GM18858 (cell line): ENCODE measurements at regions not wholly inside any gene's neighbourhood (a gene's known extent, or its start where the extent isn't known, plus 50 kb on each side); places are given as distances from the start of the nearest gene placed in this dataset.

Source experiments
- ATAC-seq: cut with Tn5 transposase; IDR thresholded peaks from one replicate; pipeline ENCODE4 v1.9.1; 2021; ENCODE audit not compliant: unreplicated experiment

DNA sequence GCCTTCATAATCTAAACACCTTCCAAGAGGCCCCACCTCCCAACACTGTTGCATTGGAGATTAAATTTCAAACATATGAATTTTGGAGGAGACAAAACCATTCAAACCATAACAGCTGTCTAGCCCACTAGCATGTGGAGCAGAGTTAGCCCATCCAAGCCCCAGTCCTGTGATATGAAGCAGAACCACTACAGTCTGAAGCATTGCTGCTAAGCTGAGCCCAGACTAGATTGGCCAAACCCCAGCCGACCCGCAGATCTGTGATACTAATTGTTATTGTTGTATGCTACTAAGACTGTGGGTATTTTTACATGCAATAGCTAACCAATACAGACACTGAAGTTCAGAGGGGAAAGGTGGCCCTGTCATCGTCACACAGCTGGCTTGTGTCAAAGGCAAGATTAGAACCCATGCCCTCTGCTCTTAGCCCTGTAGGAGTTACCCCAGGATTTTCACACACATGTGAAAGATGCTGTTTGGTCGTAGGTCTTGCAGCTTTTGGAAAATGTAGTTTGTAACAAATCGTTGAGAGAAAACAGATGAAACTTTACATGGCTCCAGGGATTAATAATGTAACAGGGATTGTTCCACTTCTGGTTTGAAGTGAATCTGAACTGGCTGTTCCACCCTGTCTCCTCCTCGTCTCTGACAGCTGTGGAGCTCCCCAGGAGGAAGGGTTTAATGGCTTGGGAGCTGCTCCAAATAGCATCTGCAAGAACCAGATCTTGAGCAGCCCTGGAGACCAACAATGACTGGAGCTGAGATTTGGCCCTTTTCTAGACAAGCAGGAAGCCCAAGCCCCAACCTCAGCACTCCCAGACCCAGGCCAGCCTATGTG is 517.5 kb downstream of the MID1IP1 start:
- no peak for ATAC-seq

DNA sequence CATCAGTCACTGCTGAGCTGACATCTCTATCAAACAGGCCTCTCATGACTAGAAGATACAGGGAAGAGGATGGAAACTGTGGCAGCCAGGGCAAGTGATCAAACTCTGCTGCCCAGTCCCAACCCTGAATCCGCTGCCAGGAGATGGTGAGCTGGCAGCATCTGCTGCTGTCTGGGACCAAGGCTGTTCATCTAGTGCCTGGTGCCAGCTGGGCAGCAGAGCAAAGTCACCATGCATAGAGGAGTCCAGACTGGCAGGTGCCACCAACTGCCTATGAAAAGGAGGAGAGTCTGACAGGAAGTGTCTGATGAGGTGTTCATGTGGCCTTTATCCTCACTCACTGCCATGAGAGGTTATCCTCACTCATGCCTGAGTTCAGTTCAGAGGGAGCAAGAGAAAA is 518.9 kb downstream of the MID1IP1 start:
- ATAC-seq = no peak

DNA sequence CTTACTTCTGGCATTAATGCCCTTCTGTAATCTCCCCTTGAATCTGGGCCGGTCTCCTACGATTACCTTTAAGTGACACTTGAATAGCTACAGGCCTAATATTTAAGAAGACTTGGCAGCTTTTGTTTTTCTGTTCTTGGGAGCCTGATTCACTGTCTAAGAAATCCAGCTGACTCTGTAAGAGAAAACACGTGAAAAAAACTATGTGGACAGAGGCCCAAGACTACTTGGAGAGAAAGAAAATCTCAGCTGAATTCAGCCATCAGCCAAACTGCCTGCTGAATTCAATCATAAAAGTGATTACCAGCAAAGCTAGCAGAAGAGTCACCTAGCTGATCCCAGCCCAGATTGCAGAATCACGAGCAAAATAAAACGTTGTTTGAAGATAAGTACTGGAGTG is 521.2 kb downstream of the MID1IP1 start:
- ATAC-seq = no peak

DNA sequence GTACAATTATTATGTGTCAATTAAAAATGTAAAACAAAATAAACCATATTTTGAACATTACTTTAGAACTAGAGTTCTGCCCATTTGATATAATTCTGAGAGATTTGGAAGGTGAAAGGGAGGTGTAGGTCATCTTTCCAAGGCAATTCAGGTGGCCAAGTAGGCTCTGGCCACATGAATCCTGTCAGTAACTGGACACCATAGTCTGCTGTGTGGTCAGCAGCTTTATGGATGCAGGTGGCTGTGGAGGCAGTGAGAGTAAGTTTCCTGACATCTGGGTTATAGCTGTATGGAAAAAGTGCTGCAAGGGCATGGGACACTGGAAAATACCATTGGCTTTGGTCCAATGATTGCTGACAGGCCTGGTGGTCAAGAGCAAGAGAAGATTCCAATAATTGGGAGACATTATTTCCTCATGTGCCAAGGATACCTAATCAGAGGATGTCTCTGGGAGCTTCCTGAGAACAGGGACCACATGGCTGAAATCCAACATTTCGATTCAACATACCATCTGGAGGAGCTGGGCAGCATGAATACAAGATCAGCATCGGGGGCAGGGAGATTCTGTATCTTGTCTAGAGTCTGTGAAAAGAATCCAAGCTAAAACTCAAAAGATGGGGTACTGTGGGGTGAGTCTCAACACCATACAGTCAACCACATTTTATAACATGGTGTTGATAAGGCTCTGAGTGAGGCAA is 523.1 kb downstream of the MID1IP1 start:
- ATAC-seq = no peak

DNA sequence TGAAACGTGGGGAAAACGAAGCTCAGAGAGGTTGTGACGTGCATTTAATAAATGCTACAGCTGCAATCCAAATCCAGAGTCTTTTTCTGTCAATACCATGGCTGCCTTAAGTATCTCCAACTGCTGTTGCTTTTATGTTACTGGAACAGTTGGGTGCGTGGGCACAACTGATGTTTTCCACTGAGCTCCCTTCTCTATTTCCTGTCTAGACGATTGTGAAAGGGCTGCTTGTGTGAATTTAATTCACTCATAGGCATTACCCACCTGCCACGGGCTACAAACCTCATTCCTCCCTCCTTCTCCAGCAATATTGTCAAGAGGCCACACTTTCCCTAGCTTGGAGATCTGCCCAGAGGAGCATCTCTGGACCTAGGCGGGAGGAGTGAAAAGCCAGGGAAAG is 526.0 kb downstream of the MID1IP1 start:
- ATAC-seq = no peak

DNA sequence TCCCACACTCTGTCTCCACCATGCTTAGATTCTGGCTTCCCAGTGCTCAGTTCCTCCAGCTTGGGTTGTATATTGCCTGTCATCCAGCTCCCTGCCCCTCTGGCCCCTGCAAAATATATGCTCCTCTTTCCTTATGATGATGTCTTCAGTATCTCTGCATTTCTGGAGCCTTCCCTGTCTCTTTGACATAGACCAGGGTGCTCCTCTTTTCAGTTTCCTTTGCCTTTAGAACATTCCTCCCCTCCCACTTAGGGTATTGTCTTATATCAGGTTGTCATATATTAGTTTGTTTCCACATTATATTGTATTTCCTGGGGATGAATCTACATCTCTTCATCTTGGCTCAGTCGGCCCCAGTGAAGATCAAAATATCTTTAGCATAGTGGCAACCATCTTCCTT is 526.4 kb downstream of the MID1IP1 start:
- ATAC-seq = no peak

DNA sequence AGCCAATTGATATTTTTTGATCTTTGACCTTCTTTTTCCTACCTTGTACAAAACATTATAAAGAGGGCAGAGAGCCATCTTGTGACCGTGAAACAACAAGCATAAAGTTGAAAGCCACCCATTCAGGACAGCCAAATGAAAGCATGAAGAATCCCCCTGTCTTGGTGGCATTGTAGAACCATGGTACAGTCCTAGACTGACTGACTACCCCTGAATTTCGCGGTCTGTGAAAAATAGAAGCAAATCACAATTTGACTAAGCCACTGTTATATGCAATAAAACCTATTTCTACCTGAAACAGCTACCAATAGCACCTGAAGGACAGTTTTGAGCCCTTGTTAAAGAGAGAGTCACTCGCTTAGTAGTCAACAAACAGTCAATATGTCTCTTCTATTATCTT is 527.4 kb downstream of the MID1IP1 start:
- no peak for ATAC-seq

DNA sequence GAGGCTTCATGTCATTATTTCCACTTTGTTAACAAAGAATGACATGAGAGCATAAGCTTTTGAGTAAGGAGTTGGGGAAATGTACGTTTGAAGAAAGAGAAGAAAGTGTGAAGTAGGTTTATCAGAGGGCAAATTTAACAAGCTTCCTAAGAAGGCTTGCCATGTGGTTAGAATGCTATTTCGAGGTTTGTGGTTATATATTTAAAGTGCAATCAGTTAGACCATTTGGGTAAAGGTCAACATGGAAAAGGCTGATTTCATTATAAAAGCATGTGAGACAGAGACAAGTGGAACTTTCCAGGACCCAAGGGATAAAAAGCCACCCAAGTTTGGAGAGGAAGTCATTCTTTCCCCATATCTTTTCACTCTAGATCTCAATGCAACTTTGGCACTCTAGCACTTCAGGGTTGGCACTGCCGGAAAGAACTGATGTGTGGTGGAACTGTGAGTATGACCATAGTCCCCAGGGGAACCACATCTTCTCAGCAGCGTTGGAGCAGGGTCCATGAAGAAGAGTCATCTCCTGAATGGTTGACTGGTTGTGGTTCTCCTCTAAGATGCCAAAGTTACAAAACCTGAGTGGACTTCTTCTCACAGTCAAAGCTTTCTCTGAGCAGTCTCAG is 529.9 kb downstream of the MID1IP1 start:
- ATAC-seq = peak; percentile 63

DNA sequence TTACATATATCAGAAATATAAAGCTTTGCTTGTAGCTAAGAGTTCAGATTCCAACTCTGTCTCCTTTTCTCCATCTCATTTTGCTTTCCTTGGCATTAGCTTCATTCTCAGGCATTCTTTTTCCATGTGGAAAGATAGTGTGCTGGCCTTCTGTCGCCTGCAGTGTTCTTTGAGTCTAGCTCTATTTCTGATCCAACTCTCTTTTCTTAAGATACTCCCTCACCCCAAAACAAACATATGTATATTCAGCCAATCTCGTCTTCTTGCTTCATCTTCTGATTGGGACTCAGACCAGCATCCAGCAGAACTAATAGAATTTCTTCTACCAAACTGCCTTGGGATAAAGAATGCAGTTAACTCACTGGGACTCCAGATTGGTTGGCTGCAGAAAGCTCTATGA is 532.2 kb downstream of the MID1IP1 start:
- no peak for ATAC-seq

DNA sequence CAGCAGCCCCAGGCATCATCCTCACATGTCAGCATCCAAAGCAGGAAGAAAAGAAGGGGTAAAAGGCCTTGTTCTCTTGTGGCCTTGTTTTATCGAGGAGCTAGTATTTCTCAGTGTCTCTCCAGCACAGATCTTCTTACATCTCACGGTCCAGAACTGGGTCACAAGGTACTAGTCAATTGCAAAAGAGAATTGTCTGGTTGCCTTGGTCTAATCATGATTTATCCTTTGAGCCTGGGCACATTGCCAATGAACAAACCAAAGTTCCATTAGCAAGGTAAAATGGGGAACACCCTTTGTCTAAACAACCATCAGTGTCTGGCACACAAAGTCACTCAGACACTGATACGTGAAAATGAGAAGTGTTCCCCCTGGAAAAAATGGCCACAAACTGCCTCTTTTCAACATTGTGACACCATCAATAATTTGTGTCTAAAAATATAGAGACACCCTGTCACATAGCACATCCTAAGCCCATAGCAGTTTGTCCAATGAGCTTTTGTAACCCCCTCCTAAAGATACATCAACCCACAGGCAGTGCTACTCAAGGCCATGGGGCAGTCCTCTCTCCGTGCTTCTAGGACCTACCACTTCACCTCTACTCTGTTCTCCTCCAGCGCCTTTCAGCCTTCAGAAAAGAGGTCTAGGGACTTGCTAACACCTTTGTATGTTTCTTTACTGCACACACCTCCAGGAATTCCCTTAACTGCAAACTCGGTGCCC is 534.4 kb downstream of the MID1IP1 start:
- ATAC-seq = no peak

DNA sequence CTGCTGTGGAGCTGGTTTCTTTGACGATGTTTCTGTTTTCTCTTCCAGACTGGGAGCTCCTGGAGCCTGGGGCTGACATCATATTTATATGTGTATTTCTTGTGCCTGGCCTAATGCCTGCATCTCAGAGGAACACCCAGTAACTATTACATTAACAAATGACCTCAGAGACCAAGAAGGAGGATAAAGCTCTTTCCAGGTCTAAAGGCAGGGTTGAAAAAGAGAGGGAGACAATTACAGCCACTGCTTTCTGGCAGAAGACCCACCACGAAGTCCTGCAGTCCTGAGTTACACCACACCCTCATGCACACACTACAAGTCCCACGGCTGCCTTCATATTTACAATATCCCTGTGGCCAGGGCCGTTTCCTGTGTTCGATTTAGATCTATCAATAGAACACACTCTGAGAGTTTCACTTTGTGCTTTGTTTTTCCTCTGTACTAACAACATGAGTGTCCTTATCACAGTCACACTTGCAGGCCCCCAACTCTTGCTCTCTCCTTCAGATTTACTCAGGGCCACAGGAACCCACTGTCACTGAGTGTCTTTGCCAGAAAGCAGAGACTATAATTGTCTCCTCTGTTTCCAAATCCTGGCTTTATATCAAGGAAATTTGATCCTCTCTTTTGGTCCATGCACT is 535.5 kb downstream of the MID1IP1 start:
- peak; percentile 76 for ATAC-seq

DNA sequence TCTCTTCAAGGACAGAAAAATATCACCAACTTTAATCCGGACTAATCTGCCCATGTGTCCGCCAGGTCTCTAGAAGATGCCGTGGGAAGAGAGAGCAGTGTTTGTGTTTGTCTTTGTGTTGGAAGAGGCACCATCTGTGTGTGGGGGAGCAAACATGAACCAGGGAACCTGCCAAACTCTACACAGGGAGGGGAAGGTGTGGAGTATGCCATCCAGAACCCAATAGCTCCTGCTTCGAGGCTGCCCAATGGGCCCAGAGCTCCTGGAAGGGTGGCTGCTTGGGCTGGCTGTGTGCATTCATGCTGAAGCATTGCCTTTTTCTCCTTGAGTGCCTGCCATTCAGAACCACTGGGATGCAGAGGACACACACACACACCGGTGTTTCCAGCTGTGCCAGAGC is 536.2 kb downstream of the MID1IP1 start:
- no peak for ATAC-seq

DNA sequence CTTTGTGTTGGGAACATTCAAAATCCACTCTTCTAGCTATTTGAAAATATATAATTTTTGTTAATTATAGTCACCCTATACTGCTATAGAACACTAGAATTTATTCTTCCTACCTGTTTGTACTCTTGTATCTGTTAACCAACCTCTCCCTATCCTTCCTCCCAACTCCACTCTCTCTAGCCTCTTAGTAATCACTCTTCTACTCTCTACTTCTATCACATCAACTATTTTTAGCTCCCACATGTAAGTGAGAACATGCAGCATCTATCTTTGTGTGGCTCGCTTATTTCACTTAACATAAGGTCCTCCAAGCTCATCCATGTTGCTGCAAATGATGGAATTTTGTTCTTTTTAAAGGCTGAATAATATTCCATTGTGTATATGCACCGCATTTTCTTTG is 537.3 kb downstream of the MID1IP1 start:
- no peak for ATAC-seq

DNA sequence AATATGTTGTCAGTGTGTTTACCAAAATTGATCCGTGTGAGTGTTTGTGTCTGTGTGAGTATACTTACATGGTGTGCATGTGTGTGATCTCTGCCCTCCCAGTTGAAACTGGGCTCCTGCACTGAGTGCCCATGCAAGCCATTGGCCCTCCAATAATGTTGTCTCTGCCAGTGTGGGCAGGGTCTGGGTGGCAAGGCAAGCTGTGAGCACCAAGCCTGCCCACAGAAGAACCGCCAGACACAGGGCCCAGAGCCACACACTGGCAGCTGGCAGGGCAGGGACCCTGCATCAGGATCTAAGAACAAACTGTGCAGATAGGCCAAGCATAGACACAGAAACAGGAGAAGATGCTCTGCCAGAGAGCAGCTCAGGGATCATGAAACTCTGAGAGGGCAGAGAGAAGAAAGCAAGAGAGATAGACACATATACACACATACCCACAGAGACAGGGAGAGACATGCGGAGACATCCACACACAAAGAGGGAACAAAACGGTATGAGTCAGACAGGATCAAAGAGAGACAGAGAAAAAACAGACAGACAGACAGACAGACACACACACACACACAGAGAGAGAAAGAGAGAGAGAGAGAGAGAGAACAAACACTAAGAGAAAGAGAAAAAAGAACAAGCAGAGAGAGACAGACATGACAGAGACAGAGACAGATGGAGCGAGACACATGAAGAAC is 555.0 kb downstream of the MID1IP1 start:
- ATAC-seq = no peak

DNA sequence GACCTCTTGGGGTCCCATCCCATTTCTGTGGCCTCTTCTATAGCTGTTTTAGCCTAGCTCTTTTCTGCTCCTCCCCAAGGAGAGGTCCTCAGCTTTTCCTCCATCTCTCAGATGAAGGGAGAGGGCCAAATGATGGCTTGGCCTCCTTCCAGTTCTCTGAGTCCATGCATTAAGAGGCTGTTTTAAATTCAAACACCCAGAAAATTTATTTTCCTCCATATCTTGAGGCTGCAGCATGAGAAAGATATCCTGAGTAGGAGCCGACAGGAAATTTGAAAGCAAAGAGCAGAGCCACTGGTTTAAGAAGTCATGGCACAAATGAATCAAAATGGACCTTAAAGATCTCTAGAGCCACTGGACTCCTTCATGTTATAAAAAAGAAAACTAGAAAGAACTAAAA is 558.8 kb downstream of the MID1IP1 start:
- ATAC-seq = no peak

DNA sequence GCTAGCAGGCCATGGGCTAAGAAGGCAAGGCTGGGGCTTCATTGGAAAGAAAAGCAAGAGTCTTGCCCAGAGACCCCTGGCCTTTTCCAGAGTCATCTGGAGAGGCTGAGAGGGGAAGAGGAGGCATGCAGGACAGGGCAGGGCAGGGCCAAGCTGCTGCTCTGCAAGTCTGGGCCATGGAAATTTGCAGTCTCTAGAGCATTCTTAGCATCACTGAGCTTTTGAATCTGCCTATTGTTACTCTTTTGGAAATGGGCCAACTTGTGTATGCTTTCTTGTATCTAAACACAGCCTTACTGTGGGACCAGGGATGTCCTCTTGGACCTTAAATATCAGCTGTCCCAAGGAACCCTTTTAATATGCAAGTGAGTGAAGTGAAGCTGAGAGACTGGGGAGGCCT is 560.5 kb downstream of the MID1IP1 start:
- no peak for ATAC-seq

DNA sequence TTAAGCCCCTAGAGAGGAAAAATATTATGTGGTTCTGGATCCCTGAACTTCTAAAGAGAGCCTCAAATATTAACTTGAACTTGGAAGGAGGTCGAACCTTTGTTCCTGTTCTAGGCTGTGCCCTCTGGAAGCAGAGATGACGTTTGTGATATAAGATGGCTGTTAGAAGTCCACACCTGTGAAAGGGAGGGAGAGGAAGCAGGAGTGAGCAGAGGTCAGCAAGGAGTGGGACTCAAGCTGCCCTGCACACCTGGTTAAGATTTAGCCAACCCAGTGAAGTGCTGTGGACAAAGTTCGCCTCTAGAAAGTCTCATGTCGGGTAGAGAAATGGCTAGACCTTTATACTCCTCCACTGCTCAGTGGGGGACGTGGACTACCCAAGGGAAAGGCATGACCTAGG is 566.2 kb downstream of the MID1IP1 start:
- ATAC-seq = no peak

DNA sequence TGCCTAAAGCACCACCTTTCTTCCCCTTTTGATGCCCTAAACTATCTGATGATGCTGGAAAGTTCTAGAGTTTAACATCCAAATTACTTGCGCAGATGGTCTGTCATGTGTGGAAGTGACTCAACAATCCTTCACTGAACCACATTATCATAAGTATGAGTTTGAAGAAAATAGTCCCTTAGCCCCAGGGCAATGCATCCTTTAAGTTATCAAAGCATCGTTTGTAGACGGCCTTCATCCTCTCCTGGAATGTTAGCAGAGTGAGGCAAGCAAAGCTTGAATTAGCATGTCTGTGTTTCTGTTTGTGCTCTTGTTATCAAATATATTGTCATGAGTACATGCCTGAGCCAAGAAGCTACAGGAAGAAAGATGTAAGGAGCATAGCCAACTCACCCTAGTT is 570.9 kb downstream of the MID1IP1 start:
- ATAC-seq = no peak

DNA sequence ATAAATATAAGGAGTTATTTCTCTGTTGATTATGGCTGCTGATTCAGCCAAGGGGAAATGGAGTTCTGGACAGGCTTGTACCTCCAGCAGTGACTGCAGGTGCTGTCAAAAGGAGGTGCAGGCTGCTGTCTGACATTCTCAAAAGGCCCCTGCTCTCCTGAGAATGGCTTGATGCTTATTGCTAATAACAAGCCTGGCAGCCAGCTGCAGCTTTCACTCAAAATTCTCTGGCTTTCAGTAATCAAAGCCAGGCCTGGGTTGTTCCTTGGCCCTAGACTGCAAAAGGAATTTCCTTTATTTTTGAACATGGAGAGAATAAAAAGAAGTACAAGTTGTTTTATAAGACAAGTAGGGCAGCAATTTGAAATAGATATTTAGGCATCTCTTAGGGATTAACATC is 575.9 kb downstream of the MID1IP1 start:
- no peak for ATAC-seq

DNA sequence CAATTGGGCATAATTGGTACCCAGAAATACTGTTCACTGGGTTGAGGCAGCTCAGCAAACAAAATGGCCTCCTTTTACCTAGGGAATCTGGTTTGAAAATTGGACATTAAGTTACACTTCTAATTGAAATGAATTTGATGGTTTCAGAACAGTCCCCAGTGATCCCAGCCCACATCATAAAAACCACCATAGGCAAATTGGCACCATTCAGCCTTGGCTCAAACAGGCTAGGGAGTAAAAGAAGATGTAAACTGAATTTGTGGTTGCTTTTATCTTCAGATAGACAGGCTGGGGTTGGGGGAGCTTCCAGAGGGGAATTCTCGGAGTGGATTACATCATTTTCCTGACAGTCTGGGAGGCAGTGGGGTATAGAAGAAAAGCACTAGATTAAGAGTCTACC is 576.5 kb downstream of the MID1IP1 start:
- no peak for ATAC-seq
